ENCODE measurements at regions not wholly inside any gene's neighbourhood (a gene's known extent, or its start where the extent isn't known, plus 50 kb on each side); places are given as distances from the start of the nearest gene placed in this dataset.
"Not testable (repeated sequence)": the region's sequence is repeated elsewhere in the genome, so short reads cannot be mapped to it uniquely, and the experiment has no call there.

DNA sequence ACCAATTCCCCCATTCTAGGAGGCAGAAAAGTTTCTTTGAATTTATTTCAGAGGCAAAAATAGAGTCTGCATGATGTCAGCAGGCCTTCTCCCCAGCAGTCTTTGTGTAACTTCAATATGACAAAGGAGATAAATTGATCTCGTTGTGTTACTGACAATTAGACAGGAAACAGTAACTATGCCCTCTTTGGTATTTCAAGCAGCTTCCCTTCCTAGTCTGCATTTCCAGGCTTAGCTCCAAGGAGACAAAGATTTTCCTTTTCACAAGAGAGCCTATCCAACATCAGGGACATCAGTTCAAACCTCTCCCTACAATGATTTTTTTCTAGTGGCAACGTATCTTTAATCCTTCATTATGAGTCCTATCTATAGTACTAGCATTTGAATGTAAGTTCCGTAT is 245.9 kb upstream of the HSF2 start:
- no peak for TF ChIP-seq POU2F2 (IDR thresholded peaks at IDR 0.05; ENCODE audit: low read depth, low read length)
- TF ChIP-seq SPI1 (IDR thresholded peaks at IDR 0.05; ENCODE audit: low read depth, low read length) = no peak
- no peak for TF ChIP-seq POLR2AphosphoS5 (IDR thresholded peaks at IDR 0.05; ENCODE audit: low read depth, low read length)
- TF ChIP-seq POLR2A (IDR thresholded peaks at IDR 0.05; ENCODE audit: low read depth, low read length) = no peak
- TF ChIP-seq PAX5 (IDR thresholded peaks at IDR 0.05; ENCODE audit: insufficient read depth, low read length, severe bottlenecking) = no peak
- TF ChIP-seq TAF1 (IDR thresholded peaks at IDR 0.05; ENCODE audit: low read depth, low read length) = no peak

DNA sequence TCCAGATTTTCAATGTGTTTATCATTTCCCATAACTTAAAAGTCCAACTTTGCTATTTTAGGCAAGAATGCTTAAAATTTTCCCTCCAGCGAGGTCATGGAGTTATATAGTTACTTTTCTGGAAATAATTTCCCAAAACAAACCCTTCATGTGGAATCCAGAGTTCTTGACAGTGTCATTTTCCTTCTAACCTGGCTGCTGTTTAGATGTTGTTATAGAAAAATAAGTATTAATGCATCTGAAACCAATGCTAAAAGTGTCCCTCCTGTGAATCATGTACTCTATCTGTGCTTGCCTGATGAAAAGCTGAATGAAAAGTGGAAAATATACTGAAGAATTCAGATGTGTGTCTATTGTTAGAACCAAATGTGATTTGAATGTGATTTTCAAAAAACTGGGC is 245.3 kb upstream of the HSF2 start:
- no peak for FAIRE-seq
- TF ChIP-seq POU2F2 (IDR thresholded peaks at IDR 0.05; ENCODE audit: low read depth, low read length) = no peak
- no peak for TF ChIP-seq POLR2AphosphoS5 (IDR thresholded peaks at IDR 0.05; ENCODE audit: low read depth, low read length)
- no peak for TF ChIP-seq PAX5 (IDR thresholded peaks at IDR 0.05; ENCODE audit: insufficient read depth, low read length, severe bottlenecking)
- TF ChIP-seq SPI1 (IDR thresholded peaks at IDR 0.05; ENCODE audit: low read depth, low read length) = no peak
- no peak for TF ChIP-seq TAF1 (IDR thresholded peaks at IDR 0.05; ENCODE audit: low read depth, low read length)
- no peak for TF ChIP-seq POLR2A (IDR thresholded peaks at IDR 0.05; ENCODE audit: low read depth, low read length)
- no peak for DNase-seq (ENCODE audit: insufficient read length, low spot score)

More for the DNA sequence above, 245.9 kb upstream of the HSF2 start:
- FAIRE-seq (no peak), DNase-seq (ENCODE audit: insufficient read length, low spot score) (no peak)

DNA sequence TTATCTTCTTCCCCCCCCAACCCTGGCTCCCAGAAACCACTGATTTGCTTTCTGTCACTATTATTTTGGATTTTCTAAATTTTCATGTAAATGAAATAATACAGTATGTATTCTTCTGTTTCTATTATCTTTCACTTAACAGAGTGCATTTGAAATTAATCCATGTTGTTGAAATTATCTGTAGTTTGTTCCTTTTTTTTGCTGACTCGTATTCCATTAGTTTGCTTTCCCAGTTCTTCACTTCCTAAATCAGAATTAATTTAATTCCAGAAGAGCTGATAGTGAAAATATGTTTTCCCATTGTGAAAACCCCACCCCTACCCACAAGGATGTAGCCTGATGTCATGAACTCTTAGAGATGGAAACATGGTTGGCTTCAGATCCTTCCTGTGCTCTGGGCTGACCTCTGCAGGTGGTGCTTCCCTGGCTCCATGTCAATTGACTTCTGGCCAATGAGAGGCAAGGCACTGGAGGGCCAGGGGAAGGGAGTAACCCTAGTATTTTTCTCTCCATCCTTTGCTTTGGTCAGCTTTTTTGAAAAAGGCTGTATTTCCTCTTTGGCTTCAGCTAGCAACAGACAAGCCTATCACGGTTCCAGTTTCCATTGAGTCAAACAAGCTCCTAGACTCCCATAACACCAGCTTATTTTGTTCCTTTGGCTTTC is 244.4 kb upstream of the HSF2 start:
- FAIRE-seq = no peak

DNA sequence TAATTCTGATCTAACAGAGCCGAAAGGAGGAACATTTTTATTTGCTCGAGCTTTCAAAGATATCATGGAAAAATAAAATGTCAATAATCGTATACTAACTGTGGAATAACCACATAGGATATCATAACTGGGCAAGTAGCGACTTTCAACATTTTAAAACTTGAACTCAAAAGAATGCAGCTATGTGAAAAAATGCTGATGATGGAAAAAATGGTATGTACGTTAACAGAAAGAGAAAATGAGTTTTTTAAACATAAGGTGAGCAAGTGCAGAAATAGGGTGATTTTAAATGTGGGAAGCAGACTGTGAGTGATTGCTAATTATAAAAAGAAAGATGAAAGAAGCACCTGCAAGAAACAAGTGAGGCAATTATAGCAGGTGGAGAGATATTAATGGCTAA is 238.3 kb upstream of the HSF2 start:
- TF ChIP-seq POLR2AphosphoS5 (IDR thresholded peaks at IDR 0.05; ENCODE audit: low read depth, low read length) = no peak
- no peak for TF ChIP-seq PAX5 (IDR thresholded peaks at IDR 0.05; ENCODE audit: insufficient read depth, low read length, severe bottlenecking)
- no peak for TF ChIP-seq POU2F2 (IDR thresholded peaks at IDR 0.05; ENCODE audit: low read depth, low read length)
- FAIRE-seq (no peak), DNase-seq (ENCODE audit: insufficient read length, low spot score) (no peak)

More for the DNA sequence above, 244.4 kb upstream of the HSF2 start:
- DNase-seq (ENCODE audit: insufficient read length, low spot score) = no peak
- TF ChIP-seq POLR2A (IDR thresholded peaks at IDR 0.05; ENCODE audit: low read depth, low read length) (no peak), PAX5 (IDR thresholded peaks at IDR 0.05; ENCODE audit: insufficient read depth, low read length, severe bottlenecking) (no peak), SPI1 (IDR thresholded peaks at IDR 0.05; ENCODE audit: low read depth, low read length) (no peak), TAF1 (IDR thresholded peaks at IDR 0.05; ENCODE audit: low read depth, low read length) (no peak), POU2F2 (IDR thresholded peaks at IDR 0.05; ENCODE audit: low read depth, low read length) (no peak), POLR2AphosphoS5 (IDR thresholded peaks at IDR 0.05; ENCODE audit: low read depth, low read length) (no peak)

DNA sequence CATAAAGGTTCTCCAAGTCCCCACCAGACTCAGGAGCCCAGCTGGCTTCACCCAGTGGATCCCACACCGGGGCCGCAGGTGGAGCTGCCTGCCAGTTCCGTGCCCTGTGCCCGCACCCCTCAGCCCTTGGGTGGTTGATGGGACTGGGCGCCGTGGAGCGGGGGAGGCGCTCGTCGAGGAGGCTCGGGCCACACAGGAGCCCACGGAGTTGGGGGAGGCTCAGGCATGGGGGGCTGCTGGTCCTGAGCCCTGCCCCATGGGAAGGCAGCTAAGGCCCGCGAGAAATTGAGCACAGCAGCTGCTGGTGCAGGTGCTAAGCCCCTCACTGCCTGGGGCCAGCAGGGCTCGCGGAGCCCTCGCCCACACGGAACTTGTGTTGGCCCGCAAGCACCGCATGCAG is 234.4 kb upstream of the HSF2 start:
- no peak for DNase-seq (ENCODE audit: insufficient read length, low spot score)
- TF ChIP-seq PAX5 (IDR thresholded peaks at IDR 0.05; ENCODE audit: insufficient read depth, low read length, severe bottlenecking) = no peak
- TF ChIP-seq POU2F2 (IDR thresholded peaks at IDR 0.05; ENCODE audit: low read depth, low read length) = no peak
- no peak for TF ChIP-seq SPI1 (IDR thresholded peaks at IDR 0.05; ENCODE audit: low read depth, low read length)
- TF ChIP-seq POLR2A (IDR thresholded peaks at IDR 0.05; ENCODE audit: low read depth, low read length) = no peak
- TF ChIP-seq TAF1 (IDR thresholded peaks at IDR 0.05; ENCODE audit: low read depth, low read length) = no peak
- TF ChIP-seq POLR2AphosphoS5 (IDR thresholded peaks at IDR 0.05; ENCODE audit: low read depth, low read length) = no peak
- no peak for FAIRE-seq

DNA sequence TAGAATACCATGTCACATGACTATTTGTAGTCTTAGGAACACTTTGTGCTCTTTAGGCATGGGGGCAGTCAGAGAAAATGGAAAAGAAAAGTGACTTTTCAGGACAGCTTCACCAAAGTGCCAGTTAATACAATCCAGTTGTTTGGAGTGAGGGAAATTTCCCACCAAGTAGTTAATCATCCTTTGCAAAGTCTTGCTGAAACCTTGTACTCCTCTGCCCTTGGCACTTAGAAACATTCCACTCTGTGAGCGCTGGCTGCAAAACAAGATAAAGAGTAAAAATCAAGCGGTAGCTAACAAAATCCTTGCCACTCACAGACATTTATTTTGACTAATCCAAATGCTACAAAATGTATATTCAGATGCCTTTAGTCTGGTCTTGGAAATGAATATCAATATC is 229.2 kb upstream of the HSF2 start:
- DNase-seq (ENCODE audit: insufficient read length, low spot score) = no peak
- TF ChIP-seq TAF1 (IDR thresholded peaks at IDR 0.05; ENCODE audit: low read depth, low read length) (no peak), SPI1 (IDR thresholded peaks at IDR 0.05; ENCODE audit: low read depth, low read length) (no peak), POLR2A (IDR thresholded peaks at IDR 0.05; ENCODE audit: low read depth, low read length) (no peak), POU2F2 (IDR thresholded peaks at IDR 0.05; ENCODE audit: low read depth, low read length) (no peak), POLR2AphosphoS5 (IDR thresholded peaks at IDR 0.05; ENCODE audit: low read depth, low read length) (no peak), PAX5 (IDR thresholded peaks at IDR 0.05; ENCODE audit: insufficient read depth, low read length, severe bottlenecking) (no peak)
- no peak for FAIRE-seq

DNA sequence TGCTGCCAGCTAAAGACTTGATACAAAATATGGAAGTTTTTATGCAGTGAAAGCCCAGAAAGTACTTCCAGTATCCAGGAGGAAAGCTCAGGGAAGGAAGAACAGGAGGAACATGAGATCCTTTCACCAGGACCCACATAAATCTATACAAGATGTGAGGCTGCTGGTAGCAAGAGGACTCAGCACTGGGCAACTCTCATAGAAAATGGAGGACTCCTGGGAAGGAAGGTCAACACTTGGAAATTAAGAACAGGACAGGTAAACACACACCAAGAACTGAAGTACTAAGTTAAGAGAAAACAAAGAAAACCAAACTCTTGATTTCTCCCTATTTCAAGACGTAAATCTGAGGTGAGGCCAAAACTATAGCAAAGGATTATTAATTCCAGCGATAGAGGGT is 220.5 kb upstream of the HSF2 start:
- TF ChIP-seq POLR2A (IDR thresholded peaks at IDR 0.05; ENCODE audit: low read depth, low read length) (no peak), TAF1 (IDR thresholded peaks at IDR 0.05; ENCODE audit: low read depth, low read length) (no peak), POLR2AphosphoS5 (IDR thresholded peaks at IDR 0.05; ENCODE audit: low read depth, low read length) (no peak), POU2F2 (IDR thresholded peaks at IDR 0.05; ENCODE audit: low read depth, low read length) (no peak), SPI1 (IDR thresholded peaks at IDR 0.05; ENCODE audit: low read depth, low read length) (no peak), PAX5 (IDR thresholded peaks at IDR 0.05; ENCODE audit: insufficient read depth, low read length, severe bottlenecking) (no peak)
- no peak for FAIRE-seq
- no peak for DNase-seq (ENCODE audit: insufficient read length, low spot score)

DNA sequence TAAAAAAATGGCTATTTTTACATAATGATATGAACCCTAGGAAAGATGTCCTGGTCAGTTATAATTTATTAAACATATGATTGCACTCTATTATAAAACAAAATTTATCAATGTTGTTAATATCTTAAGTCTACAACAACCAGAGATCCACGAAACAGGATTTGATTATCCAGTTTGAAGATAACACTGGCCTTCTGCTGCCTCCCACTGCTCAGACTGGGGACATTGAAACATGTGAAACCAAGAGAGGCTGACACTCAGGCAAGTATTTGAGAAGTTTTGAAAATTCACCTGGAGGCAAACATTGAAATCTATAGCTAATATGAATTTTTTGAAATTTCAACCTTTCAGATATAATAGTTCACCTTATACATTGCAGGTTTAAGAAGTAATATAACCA is 219.3 kb upstream of the HSF2 start:
- DNase-seq (ENCODE audit: insufficient read length, low spot score) (no peak), FAIRE-seq (no peak)
- no peak for TF ChIP-seq TAF1 (IDR thresholded peaks at IDR 0.05; ENCODE audit: low read depth, low read length)
- no peak for TF ChIP-seq POLR2A (IDR thresholded peaks at IDR 0.05; ENCODE audit: low read depth, low read length)
- no peak for TF ChIP-seq POLR2AphosphoS5 (IDR thresholded peaks at IDR 0.05; ENCODE audit: low read depth, low read length)
- TF ChIP-seq POU2F2 (IDR thresholded peaks at IDR 0.05; ENCODE audit: low read depth, low read length) = no peak
- TF ChIP-seq SPI1 (IDR thresholded peaks at IDR 0.05; ENCODE audit: low read depth, low read length) = no peak
- no peak for TF ChIP-seq PAX5 (IDR thresholded peaks at IDR 0.05; ENCODE audit: insufficient read depth, low read length, severe bottlenecking)

DNA sequence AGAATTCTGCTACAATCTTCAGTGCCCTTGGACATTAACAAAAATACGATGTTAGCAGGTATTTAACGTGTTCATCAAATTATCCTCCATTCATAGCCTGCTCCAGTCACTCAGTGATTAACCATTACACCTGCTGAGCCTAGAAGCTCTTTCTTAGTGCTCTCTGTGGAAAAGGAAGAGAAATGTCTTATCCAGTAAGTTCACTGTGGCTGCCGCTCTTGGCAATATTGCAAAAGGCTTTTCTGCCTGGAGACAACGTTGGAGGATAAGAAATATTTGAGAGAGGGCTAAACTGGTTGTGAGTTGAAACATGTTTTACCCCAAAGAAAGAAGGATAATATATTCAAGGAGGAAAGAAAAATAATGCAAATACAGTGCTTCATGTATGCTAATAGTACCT is 217.4 kb upstream of the HSF2 start:
- TF ChIP-seq TAF1 (IDR thresholded peaks at IDR 0.05; ENCODE audit: low read depth, low read length) = no peak
- no peak for FAIRE-seq
- DNase-seq (ENCODE audit: insufficient read length, low spot score) = no peak

DNA sequence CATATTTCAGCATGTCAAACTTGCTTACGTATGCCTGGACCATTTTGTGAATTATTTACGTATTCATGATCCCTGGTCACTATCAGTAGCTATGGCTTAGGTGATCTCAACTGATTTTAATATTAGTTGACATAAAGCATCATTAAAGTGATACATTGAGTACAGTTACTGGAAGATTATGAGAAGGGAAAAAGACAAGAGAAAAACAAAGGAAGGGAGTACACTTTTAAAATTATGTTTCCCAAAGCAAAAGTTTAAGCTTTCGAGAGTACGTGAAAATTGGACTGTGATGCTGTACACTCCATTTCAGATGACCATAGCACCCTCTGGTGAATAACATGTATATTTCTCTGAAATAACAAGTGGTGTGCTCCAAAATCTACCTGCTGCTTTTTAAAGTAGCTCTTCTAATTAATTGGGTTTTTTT is 215.0 kb upstream of the HSF2 start:
- DNase-seq (ENCODE audit: insufficient read length, low spot score) (no peak), FAIRE-seq (no peak)
- TF ChIP-seq TAF1 (IDR thresholded peaks at IDR 0.05; ENCODE audit: low read depth, low read length) (no peak), SPI1 (IDR thresholded peaks at IDR 0.05; ENCODE audit: low read depth, low read length) (no peak), POLR2AphosphoS5 (IDR thresholded peaks at IDR 0.05; ENCODE audit: low read depth, low read length) (no peak), POLR2A (IDR thresholded peaks at IDR 0.05; ENCODE audit: low read depth, low read length) (no peak), POU2F2 (IDR thresholded peaks at IDR 0.05; ENCODE audit: low read depth, low read length) (no peak), PAX5 (IDR thresholded peaks at IDR 0.05; ENCODE audit: insufficient read depth, low read length, severe bottlenecking) (no peak)

DNA sequence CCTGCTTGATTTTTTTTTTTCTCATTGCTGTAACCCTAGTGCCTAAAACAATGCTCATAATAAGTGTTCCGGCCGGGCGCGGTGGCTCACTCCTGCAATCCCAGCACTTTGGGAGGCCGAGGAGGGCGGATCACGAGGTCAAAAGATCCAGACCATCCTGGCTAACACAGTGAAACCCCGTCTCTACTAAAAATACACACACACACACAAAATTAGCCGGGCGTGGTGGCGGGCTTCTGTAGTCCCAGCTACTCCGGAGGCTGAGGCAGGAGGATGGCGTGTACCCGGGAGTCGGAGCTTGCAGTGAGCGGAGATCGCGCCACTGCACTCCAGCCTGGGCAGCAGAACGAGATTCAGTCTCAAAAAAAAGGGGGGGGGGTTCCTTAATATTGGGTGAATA is 214.0 kb upstream of the HSF2 start:
- DNase-seq (ENCODE audit: insufficient read length, low spot score); FAIRE-seq: not testable (repeated sequence)
